IPS-15b (cell line): ENCODE measurements at regions not wholly inside any gene's neighbourhood (a gene's known extent, or its start where the extent isn't known, plus 50 kb on each side); places are given as distances from the start of the nearest gene placed in this dataset.

Experiments
- H3K27me3 ChIP-seq: one replicate; pipeline ENCODE4 v1.6.1; 2013; ENCODE audit warnings: low read length; ENCODE audit not compliant: control insufficient read depth, insufficient read depth
- H3K36me3 ChIP-seq: one replicate; pipeline ENCODE4 v1.6.1; 2013; ENCODE audit warnings: low read length; ENCODE audit not compliant: control insufficient read depth, insufficient read depth
- H3K4me1 ChIP-seq: one replicate; pipeline ENCODE4 v1.6.1; 2013; ENCODE audit warnings: mild to moderate bottlenecking, low read length; ENCODE audit not compliant: control insufficient read depth, insufficient read depth
- H3K4me3 ChIP-seq: one replicate; pipeline ENCODE4 v1.5.1; 2013; ENCODE audit warnings: low read depth, low read length
- H3K9ac ChIP-seq: one replicate; pipeline ENCODE4 v1.6.1; 2013; ENCODE audit warnings: low read depth, mild to moderate bottlenecking, low read length
- H3K9me3 ChIP-seq: one replicate; pipeline ENCODE4 v1.6.1; 2013; ENCODE audit warnings: mild to moderate bottlenecking, low read length; ENCODE audit not compliant: control insufficient read depth, insufficient read depth

DNA sequence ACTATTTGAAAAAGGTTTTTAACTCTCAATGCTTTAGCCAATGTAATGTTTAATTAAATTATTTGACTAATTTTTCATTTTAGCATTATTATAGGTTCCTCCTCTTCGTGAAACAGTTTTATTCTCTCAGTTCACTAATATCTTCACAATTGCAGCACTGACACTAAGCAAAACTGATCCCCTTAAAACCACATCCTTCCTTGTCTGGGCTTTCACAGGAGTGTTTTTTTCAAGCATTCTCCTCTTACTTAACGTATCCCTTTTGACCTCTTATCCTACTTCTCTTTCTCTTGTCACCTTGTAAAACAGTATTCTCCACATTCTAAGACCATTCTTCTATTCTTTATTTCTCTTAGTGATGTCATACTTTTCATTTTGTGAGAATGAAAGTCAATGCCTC is 112.8 kb downstream of the DSC3 start:
- H3K9ac ChIP-seq, result no peak overlapping the region
- H3K9me3 ChIP-seq, result no peaks in the 10 kb centered on the region
- H3K36me3 ChIP-seq, result no peaks in the 10 kb centered on the region
- no peak overlapping the region for H3K4me3 ChIP-seq
- no peaks in the 10 kb centered on the region for H3K4me1 ChIP-seq
- no peaks in the 10 kb centered on the region for H3K27me3 ChIP-seq

DNA sequence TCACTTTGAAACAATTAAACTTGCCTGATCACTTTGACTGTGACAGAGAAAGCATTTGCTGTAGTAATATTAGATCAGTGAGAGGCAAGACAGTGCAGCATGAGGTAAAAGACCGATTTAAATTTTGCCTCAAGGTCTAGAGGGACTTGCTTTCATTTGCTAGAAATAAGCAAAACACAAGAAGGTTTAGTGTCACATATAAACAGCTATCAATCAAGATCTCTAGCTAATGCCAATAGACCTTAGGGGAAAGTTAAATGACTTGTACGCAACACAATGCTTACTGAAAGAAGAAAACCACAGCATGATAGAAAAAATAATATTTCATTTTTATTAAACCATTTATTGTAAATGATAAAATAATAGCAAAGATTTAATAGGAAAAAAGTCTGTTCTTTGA is 113.5 kb downstream of the DSC3 start:
- Histone ChIP-seq H3K9ac (no peak overlapping the region), H3K4me1 (no peaks in the 10 kb centered on the region), H3K4me3 (no peak overlapping the region), H3K9me3 (no peaks in the 10 kb centered on the region), H3K36me3 (no peaks in the 10 kb centered on the region), H3K27me3 (no peaks in the 10 kb centered on the region)

DNA sequence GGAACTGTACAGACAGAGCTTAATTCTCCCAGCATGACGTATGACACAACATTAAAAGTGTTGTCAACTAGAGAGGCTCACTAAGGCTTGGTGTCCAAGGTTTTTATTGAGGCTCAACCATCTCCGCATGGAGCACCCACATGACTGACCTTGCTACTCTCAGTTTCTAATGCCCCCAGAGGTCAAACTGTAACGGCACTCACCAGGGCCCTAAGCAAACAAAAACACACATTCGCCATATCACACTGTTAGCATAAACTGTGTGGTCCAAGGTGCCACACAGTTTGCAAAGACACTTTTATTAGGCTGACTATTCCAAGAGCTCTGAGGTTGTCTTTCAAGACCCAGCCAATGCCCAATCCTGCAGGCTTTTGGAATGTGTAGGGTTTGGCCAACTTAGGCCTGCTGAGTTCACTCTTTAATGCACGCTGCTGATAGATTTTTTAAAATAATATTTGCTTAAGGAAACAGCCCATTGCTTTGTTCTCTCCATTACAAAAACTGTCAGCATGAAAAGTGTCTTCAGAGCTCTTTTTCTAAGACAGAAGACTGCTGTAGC is 114.9 kb downstream of the DSC3 start:
- Histone ChIP-seq H3K9me3 (no peaks in the 10 kb centered on the region), H3K36me3 (no peaks in the 10 kb centered on the region), H3K4me3 (no peak overlapping the region), H3K27me3 (no peaks in the 10 kb centered on the region), H3K9ac (no peak overlapping the region), H3K4me1 (no peaks in the 10 kb centered on the region)

DNA sequence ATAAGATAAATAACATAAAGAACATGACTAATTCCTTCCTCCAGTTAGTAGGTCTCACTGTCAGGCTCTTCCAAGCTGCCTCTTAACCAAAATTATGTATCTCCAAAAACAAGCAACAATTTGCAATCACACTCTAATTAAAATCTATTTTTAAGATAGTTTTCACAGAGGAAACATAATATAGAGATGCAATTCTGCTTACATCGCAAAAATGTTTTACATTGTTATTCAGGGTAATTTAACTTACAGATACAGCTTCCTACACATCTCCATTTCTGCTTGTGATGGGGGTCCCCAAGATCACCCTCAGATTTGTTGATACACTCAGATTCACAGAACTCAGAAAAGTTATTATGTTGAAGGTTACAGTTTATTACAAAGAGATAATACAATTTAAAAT is 115.5 kb downstream of the DSC3 start:
- no peaks in the 10 kb centered on the region for H3K9me3 ChIP-seq
- no peak overlapping the region for H3K9ac ChIP-seq
- no peaks in the 10 kb centered on the region for H3K4me1 ChIP-seq
- H3K27me3 ChIP-seq, result no peaks in the 10 kb centered on the region
- no peaks in the 10 kb centered on the region for H3K36me3 ChIP-seq
- no peak overlapping the region for H3K4me3 ChIP-seq

DNA sequence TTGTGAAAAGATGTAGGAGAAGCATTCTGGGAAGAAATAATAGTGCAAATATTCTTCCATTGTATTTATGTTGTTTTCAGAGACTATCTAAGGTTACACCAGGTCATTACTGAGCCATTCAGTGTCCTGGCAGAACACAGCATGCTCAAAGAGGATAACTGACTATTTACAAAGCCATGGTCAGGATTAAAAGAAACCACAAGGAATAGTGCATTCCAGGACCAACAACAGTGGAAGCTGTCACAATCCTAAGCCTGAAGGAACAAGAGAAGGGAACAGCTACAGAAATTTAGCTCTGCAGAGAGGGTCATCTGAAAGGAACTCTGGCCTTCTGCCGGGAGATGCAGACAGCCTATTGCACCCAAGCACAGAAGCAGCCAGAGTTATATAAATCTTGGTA is 116.7 kb downstream of the DSC3 start:
- Histone ChIP-seq H3K9ac (no peak overlapping the region), H3K4me1 (no peaks in the 10 kb centered on the region), H3K4me3 (no peak overlapping the region), H3K27me3 (no peaks in the 10 kb centered on the region), H3K36me3 (no peaks in the 10 kb centered on the region), H3K9me3 (no peaks in the 10 kb centered on the region)

DNA sequence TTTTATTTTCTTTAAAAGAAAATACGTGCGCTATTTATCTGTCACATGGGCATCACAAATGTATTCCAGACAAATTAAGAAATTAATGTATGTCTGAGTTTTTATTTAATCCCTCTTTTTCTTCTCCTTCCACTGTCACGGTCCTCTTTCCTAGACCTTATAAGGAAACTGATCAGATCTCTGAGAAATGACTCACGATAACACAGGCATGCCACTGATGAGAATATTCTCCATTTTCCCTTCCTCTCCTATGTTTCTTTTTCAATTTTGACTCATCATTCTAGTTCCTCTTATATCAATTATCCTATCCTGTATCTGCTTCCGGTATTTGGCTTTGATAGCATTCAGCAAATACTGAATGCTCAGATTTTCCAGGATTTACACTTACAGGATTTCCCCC is 121.8 kb downstream of the DSC3 start:
- no peak overlapping the region for H3K4me3 ChIP-seq
- no peaks in the 10 kb centered on the region for H3K4me1 ChIP-seq
- H3K9me3 ChIP-seq, result no peaks in the 10 kb centered on the region
- no peaks in the 10 kb centered on the region for H3K27me3 ChIP-seq
- no peaks in the 10 kb centered on the region for H3K36me3 ChIP-seq
- no peak overlapping the region for H3K9ac ChIP-seq

DNA sequence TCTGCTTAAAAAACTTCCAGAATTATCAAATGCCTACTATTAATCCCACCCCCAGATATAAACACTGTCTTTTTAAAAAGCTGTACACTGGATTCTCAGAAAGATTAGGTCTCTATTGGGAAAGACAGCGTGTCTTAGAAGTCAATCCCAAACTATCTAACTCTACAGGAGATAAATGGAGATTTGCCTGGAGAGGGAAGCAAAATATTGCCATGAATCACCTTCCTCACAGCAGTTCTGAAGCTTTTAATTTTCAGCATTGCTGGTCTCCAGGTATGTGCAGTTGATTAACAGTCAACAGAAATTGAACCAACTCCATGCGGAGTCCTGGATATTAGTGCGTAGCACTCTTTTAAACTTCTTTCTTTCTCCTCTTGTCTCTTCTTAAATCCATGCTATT is 122.2 kb downstream of the DSC3 start:
- Histone ChIP-seq H3K36me3 (no peaks in the 10 kb centered on the region), H3K9ac (no peak overlapping the region)

DNA sequence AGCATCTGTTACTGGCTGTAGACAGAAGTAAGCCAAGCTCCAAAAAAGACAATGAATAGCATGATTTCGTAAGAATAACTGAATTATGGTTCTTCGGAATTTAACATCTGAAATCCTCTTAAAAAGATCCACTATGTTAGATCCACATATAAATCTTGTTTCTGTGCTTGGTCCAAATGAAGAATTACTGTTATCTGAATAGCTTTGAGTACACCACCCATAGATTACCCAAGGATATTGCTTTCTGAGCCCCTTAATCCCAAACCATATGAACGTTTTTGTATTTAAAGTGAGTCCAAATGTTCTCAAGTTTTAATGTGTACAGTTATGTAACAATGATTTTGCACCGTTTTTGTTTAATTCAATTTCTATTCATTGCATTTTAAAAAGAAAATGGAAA is 124.9 kb downstream of the DSC3 start:
- H3K9me3 ChIP-seq, result no peaks in the 10 kb centered on the region
- H3K27me3 ChIP-seq, result no peaks in the 10 kb centered on the region
- no peak overlapping the region for H3K9ac ChIP-seq
- no peak overlapping the region for H3K4me3 ChIP-seq
- H3K4me1 ChIP-seq, result no peaks in the 10 kb centered on the region
- no peaks in the 10 kb centered on the region for H3K36me3 ChIP-seq

More for the DNA sequence above, 122.2 kb downstream of the DSC3 start:
- no peaks in the 10 kb centered on the region for H3K4me1 ChIP-seq
- H3K9me3 ChIP-seq, result no peaks in the 10 kb centered on the region
- no peak overlapping the region for H3K4me3 ChIP-seq
- no peaks in the 10 kb centered on the region for H3K27me3 ChIP-seq

DNA sequence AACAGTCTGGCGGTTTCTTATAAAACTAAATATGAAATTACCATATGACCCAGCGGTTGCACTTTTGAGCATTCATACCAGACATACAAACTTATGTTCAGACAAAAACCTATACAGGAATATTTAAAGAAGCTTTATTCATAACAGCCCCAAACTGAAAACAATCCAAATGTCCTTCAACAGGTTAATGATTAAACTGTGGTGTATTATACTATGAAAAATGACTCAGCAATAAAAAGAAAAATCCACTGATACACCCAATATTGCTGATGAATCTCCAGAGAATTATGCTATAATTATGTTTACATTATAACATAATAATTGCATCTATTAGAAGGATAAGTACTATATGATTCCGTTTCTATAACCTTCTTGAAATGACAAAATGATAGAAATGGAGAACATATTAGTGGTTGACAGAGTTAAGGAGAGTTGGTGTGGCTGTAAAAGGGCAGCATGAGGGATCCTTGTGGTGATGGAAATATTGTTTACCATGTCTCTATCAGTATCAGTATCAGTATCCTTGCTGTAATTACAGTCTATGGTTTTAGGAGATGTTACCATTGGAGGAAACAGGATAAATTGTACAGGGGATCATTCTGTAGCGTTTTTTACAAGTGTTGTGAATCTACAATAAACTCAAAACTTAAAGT is 127.1 kb downstream of the DSC3 start:
- H3K9ac ChIP-seq, result no peak overlapping the region
- no peak overlapping the region for H3K4me3 ChIP-seq
- H3K27me3 ChIP-seq, result no peaks in the 10 kb centered on the region
- no peaks in the 10 kb centered on the region for H3K4me1 ChIP-seq
- H3K9me3 ChIP-seq, result no peaks in the 10 kb centered on the region
- no peaks in the 10 kb centered on the region for H3K36me3 ChIP-seq

DNA sequence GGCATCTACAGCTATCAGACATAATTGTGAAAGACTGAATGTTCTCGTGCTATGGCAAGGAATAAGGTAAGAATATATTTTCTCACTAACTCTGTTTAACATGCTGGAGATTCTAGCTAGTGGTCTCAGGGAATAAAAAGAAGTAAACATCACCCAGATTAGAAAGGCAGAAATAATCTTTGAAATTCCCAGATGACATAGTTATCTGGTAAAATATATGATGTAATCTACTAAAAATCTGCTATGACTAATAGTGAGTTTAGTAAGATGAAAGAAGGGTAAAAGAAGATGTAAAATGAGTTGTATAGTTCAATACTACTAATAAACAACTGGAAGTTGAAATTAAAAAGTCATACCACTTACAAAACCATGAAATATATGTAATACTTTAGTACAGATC is 134.2 kb downstream of the DSC3 start:
- H3K4me1 ChIP-seq, result no peaks in the 10 kb centered on the region
- no peaks in the 10 kb centered on the region for H3K36me3 ChIP-seq
- H3K27me3 ChIP-seq, result no peaks in the 10 kb centered on the region
- no peak overlapping the region for H3K4me3 ChIP-seq
- no peaks in the 10 kb centered on the region for H3K9me3 ChIP-seq
- no peak overlapping the region for H3K9ac ChIP-seq

DNA sequence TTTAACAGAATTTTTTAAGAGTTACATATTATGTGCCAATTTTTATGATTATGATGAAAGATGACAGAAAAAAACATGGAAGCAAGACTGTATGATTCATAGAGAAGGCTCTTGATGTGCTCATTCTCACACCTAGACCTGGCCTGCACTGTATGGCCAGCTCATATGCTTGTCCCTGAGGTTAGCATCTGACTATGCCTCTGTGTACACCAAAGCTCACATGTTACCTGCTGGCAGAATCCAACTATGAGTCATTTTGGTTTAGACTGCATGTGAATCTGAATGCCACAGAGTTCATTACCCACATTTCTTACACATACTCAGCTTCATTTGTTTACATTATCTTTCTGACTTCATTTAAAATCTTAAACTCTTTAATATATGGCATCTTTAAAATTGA is 139.0 kb downstream of the DSC3 start:
- Histone ChIP-seq H3K4me1 (no peaks in the 10 kb centered on the region), H3K9me3 (no peaks in the 10 kb centered on the region), H3K9ac (no peak overlapping the region), H3K4me3 (no peak overlapping the region), H3K27me3 (no peaks in the 10 kb centered on the region), H3K36me3 (no peaks in the 10 kb centered on the region)

DNA sequence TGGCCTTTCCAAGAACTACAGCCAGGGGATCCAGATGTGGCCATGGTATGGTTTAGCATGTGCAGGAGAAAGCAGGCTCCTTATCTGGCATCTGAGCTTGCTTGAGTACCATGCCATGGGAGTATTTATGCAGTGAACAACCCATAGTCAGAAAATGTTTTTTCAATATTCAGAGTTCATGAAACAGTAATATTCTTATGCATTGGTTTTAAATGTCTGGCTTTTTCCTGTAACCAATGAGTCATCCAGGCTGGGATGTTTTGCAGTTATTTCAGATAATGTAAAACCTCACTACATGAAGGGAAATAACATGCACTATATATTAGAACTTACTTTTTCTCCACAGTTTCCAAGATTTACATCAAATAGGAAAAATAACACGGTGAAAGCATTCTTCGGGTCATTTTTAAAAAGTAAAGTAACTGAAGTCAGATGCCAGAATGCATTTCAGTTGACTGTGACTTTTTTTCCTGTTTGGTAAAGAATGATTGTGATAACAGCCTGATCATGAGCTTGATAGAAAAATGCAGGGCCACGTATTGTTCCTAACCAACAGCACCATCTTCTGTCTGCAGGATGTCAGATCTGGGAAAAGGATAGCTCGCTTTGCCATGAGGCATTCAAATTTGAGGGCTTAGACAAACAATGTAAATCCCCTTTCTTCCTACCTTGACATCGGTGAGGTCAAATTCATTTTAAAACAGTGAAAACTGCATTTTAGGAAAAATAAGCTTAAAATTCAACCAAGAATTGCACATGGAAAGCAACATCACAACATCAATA is 152.8 kb downstream of the DSC3 start:
- no peaks in the 10 kb centered on the region for H3K27me3 ChIP-seq
- H3K4me3 ChIP-seq, result no peak overlapping the region
- no peaks in the 10 kb centered on the region for H3K36me3 ChIP-seq

More for the DNA sequence above, 152.8 kb downstream of the DSC3 start:
- Histone ChIP-seq H3K4me1 (peaks cover 7% of the 10 kb centered on the region), H3K9me3 (no peaks in the 10 kb centered on the region), H3K9ac (no peak overlapping the region)
